ENCODE measurements at regions not wholly inside any gene's neighbourhood (a gene's known extent, or its start where the extent isn't known, plus 50 kb on each side); places are given as distances from the start of the nearest gene placed in this dataset.

- TF ChIP-seq SMC3 (conservative IDR thresholded peaks at IDR 0.05; ENCODE audit: poor library complexity) (no peak), EP300 (conservative IDR thresholded peaks at IDR 0.05; ENCODE audit: poor library complexity, severe bottlenecking) (no peak), EZH2 (IDR thresholded peaks at IDR 0.05; ENCODE audit: borderline replicate concordance, insufficient read depth, low read length, poor library complexity, severe bottlenecking) (no peak), MXI1 (conservative IDR thresholded peaks at IDR 0.05; ENCODE audit: poor library complexity, severe bottlenecking) (no peak), REST (IDR thresholded peaks at IDR 0.05; ENCODE audit: borderline replicate concordance) (no peak), RAD21 (conservative IDR thresholded peaks at IDR 0.05) (no peak), POLR2AphosphoS5 (IDR thresholded peaks at IDR 0.05) (no peak), TAF1 (IDR thresholded peaks at IDR 0.05; ENCODE audit: low read depth) (no peak)
- TF ChIP-seq, protein P1, sequence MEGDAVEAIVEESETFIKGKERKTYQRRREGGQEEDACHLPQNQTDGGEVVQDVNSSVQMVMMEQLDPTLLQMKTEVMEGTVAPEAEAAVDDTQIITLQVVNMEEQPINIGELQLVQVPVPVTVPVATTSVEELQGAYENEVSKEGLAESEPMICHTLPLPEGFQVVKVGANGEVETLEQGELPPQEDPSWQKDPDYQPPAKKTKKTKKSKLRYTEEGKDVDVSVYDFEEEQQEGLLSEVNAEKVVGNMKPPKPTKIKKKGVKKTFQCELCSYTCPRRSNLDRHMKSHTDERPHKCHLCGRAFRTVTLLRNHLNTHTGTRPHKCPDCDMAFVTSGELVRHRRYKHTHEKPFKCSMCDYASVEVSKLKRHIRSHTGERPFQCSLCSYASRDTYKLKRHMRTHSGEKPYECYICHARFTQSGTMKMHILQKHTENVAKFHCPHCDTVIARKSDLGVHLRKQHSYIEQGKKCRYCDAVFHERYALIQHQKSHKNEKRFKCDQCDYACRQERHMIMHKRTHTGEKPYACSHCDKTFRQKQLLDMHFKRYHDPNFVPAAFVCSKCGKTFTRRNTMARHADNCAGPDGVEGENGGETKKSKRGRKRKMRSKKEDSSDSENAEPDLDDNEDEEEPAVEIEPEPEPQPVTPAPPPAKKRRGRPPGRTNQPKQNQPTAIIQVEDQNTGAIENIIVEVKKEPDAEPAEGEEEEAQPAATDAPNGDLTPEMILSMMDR (IDR thresholded peaks at IDR 0.05; ENCODE audit: poor library complexity, severe bottlenecking), result no peak
These were observed 377.9 kb downstream of the ENC1 start for GRCh38 chr5:74262544-74263207.
